Transverse colon (tissue), 4 donors: ENCODE measurements at regions not wholly inside any gene's neighbourhood (a gene's known extent, or its start where the extent isn't known, plus 50 kb on each side); places are given as distances from the start of the nearest gene placed in this dataset.
A peak's percentile ranks its signal among the peaks of the same experiment; 100 is the strongest.

Source experiments
- DNase-seq: peaks from one replicate; pipeline ENCODE4 v3.0.0-alpha.2; 2019
- H3K27ac ChIP-seq, 4 donors: fragments of 200-600 bp; sonication (generic); 2 replicates each; pipeline ENCODE4 v1.5.1; 2016 to 2018; ENCODE audit warnings: inconsistent platforms in 4 of 4
- H3K27me3 ChIP-seq: fragments of 200-600 bp; sonication (generic); 2 replicates; pipeline ENCODE4 v1.5.1; 2017; ENCODE audit warnings: inconsistent platforms
- H3K36me3 ChIP-seq, 4 donors: fragments of 200-600 bp; sonication (generic); 2 replicates each; pipeline ENCODE4 v1.5.1; 2017 to 2019; ENCODE audit warnings: inconsistent platforms in 4 of 4
- H3K4me1 ChIP-seq, 4 donors: fragments of 200-600 bp; sonication (generic); 2 replicates each; pipeline ENCODE4 v1.5.1; 2017 to 2020; ENCODE audit warnings: inconsistent platforms in 4 of 4
- H3K4me3 ChIP-seq, 4 donors: fragments of 200-600 bp; sonication (generic); 1 replicate in 1 of 4; 2 replicates in 3 of 4; pipeline versions ENCODE4 v1.5.1 to v1.6.1; 2017 to 2019; ENCODE audit warnings: inconsistent platforms in 4 of 4
- H3K9me3 ChIP-seq, 2 donors: fragments of 200-600 bp; sonication (generic); 2 replicates each; pipeline ENCODE4 v1.5.1; 2017 to 2019; ENCODE audit warnings: inconsistent platforms in 2 of 2
- EP300 ChIP-seq: sonication (generic); formaldehyde crosslinking; IDR thresholded peaks from one replicate; pipeline ENCODE4 v1.6.1; 2017; ENCODE audit warnings: antibody characterized with exemption, low read depth
- POLR2A ChIP-seq: fragments of 450-650 bp; IDR thresholded peaks from one replicate; pipeline ENCODE4 v1.6.1; 2016; ENCODE audit warnings: antibody characterized with exemption, mild to moderate bottlenecking, moderate library complexity
- POLR2AphosphoS5 ChIP-seq, 3 donors: sonication (generic); formaldehyde crosslinking; IDR thresholded peaks; one replicate each; pipeline ENCODE4 v1.6.1; 2016; ENCODE audit warnings: antibody characterized with exemption in 3 of 3
- WGBS, 2 donors: methylation state at CpG; one replicate each; pipeline ENCODE4 v1.1.5; 2018; ENCODE audit warnings: low coverage in 1 of 2; 5-methylcytosine and 5-hydroxymethylcytosine counted together
- in situ Hi-C, 4 donors: fragments of 200-750 bp; cut with MboI; loops; one replicate each; pipeline versions ENCODE4 v1.15.0 to v1.15.1; 2017; ENCODE audit warnings: low sequenced_read_pairs in 3 of 4, low pct_ligation_motif_present in 1 of 4, low pct_unique_long_range_greater_than_20kb in 1 of 4
- intact Hi-C: fragments of 100-400 bp; cut with DNase I; formaldehyde crosslinking; loops from one replicate; pipeline ENCODE4 v1.15.1; 2023; ENCODE audit warnings: low total_unique reads
- TF ChIP-seq, protein P1 (sequence below), 5 experiments: fragments of 200-600 bp in 3 of 5; fragments of 450-650 bp in 2 of 5; sonication (generic) in 3 of 5; IDR thresholded peaks; 1 replicate in 2 of 5; 2 replicates in 3 of 5; pipeline ENCODE4 v1.5.1; 2016 to 2017; ENCODE audit warnings: antibody characterized with exemption in 5 of 5, inconsistent platforms in 3 of 5, mild to moderate bottlenecking in 2 of 5, moderate library complexity in 1 of 5

DNA sequence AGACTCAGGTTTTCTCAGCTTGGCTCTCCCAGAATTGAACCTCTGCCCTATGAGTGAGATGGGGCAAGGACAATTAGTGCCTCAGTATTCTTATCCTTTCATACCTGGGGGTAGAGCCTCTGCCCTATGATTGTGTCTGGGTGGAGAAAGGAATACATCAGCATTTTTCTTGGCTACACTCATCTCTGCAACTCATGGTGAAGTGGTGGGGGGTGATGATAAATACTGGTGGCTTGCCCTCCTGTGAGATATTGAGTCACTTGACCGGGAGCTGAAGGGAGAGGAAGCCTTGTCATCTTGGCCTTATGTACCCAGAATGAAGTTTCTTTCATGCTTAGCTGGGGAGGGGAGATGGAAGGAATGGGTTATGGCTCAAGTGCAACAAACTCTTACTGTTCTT is 71.3 kb upstream of the ENOX2 start:
- H3K4me1 ChIP-seq = no peaks in the 10 kb centered on the region
- intact Hi-C loops = no loop called here
- no peaks in the 10 kb centered on the region for H3K9me3 ChIP-seq
- TF ChIP-seq POLR2A (no peak), POLR2AphosphoS5 (IDR thresholded peaks at IDR 0.05) (no peak), EP300 (no peak)
- TF ChIP-seq, protein P1, sequence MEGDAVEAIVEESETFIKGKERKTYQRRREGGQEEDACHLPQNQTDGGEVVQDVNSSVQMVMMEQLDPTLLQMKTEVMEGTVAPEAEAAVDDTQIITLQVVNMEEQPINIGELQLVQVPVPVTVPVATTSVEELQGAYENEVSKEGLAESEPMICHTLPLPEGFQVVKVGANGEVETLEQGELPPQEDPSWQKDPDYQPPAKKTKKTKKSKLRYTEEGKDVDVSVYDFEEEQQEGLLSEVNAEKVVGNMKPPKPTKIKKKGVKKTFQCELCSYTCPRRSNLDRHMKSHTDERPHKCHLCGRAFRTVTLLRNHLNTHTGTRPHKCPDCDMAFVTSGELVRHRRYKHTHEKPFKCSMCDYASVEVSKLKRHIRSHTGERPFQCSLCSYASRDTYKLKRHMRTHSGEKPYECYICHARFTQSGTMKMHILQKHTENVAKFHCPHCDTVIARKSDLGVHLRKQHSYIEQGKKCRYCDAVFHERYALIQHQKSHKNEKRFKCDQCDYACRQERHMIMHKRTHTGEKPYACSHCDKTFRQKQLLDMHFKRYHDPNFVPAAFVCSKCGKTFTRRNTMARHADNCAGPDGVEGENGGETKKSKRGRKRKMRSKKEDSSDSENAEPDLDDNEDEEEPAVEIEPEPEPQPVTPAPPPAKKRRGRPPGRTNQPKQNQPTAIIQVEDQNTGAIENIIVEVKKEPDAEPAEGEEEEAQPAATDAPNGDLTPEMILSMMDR (IDR thresholded peaks at IDR 0.05) = no peak
- H3K36me3 ChIP-seq = no peaks in the 10 kb centered on the region
- no peak for DNase-seq
- H3K27me3 ChIP-seq = no peaks in the 10 kb centered on the region
- WGBS, 2 donors = 90% methylated on average over 1 of the region's 1 CpG; no CpG with 5 or more reads in 1 of the 2 donors
- in situ Hi-C loops = loop anchor here in 1 of 4 donors (10.0 kb wide), 1 partner anchor 660 kb away; no protein-coding TSS in a partner anchor
- no peak overlapping the region for H3K4me3 ChIP-seq
- H3K27ac ChIP-seq = no peak overlapping the region

- Histone ChIP-seq H3K27ac (no peak overlapping the region), H3K27me3 (no peaks in the 10 kb centered on the region), H3K9me3 (no peaks in the 10 kb centered on the region), H3K4me1 (no peaks in the 10 kb centered on the region), H3K36me3 (no peaks in the 10 kb centered on the region), H3K4me3 (no peak overlapping the region)
- in situ Hi-C loops = loop anchor here in 2 of 4 donors (10.0 to 25.0 kb wide), 2 partner anchors 659 to 661 kb away; no protein-coding TSS in a partner anchor
- WGBS, 2 donors = 6% methylated on average over 7 of the region's 7 CpGs; no CpG with 5 or more reads in 1 of the 2 donors
- TF ChIP-seq EP300 = no peak
- TF ChIP-seq, protein P1 (IDR thresholded peaks at IDR 0.05) = peak; percentile 41 to 47 (median 43)
- peak; percentile 38 for DNase-seq
- intact Hi-C loops = no loop called here
Measured at GRCh38 chrX:130975947-130976346, 72.9 kb upstream of the ENOX2 start.

DNA sequence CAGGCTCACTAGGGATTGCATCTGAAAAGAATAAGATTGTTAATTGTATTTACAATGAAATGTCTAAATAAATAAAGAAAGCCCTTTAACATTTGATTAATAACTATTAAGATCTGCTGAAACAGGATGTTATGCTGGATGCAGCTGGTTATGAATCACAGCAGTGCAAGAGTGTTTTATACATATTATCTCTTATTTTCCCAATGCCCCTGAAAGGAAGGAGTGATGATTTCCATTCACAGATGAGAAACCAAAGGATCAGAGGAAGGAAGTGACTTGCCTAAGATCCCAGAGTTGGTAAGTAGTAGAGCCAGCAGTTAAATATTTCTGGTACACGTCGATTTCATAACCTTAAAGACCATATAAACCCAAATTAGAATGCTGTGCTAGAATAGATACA is 76.3 kb upstream of the ARHGAP36 start:
- in situ Hi-C loops = loop anchor here in 1 of 4 donors (25.0 kb wide), 1 partner anchor 655 kb away; no protein-coding TSS in a partner anchor
- intact Hi-C loops = no loop called here
- H3K36me3 ChIP-seq = no peaks in the 10 kb centered on the region
- H3K4me1 ChIP-seq = no peaks in the 10 kb centered on the region
- no peak overlapping the region for H3K27ac ChIP-seq
- no peak overlapping the region for H3K4me3 ChIP-seq
- no peaks in the 10 kb centered on the region for H3K9me3 ChIP-seq
- TF ChIP-seq POLR2A (no peak), POLR2AphosphoS5 (IDR thresholded peaks at IDR 0.05) (no peak), EP300 (no peak)
- TF ChIP-seq, protein P1 (IDR thresholded peaks at IDR 0.05) = no peak
- no peaks in the 10 kb centered on the region for H3K27me3 ChIP-seq
- WGBS, 2 donors = 76 to 100% methylated on average over 2 of the region's 2 CpGs
- DNase-seq = no peak

- intact Hi-C loops (no loop called here), in situ Hi-C loops (loop anchor here in 1 of 4 donors (25.0 kb wide), 1 partner anchor 653 kb away; no protein-coding TSS in a partner anchor)
- no peak overlapping the region for H3K4me3 ChIP-seq
- no peaks in the 10 kb centered on the region for H3K4me1 ChIP-seq
- H3K36me3 ChIP-seq = no peaks in the 10 kb centered on the region
- no peaks in the 10 kb centered on the region for H3K9me3 ChIP-seq
- no peaks in the 10 kb centered on the region for H3K27me3 ChIP-seq
- H3K27ac ChIP-seq = no peak overlapping the region
- no peak for DNase-seq
- no peak for TF ChIP-seq POLR2A
- TF ChIP-seq EP300 = no peak
- no peak for TF ChIP-seq POLR2AphosphoS5 (IDR thresholded peaks at IDR 0.05)
- TF ChIP-seq, protein P1 (IDR thresholded peaks at IDR 0.05) = no peak
- WGBS, 2 donors = 52% methylated on average over 4 of the region's 4 CpGs; no CpG with 5 or more reads in 1 of the 2 donors
Measured at GRCh38 chrX:130984782-130985181, 73.4 kb upstream of the ARHGAP36 start.
